ENCODE measurements at regions not wholly inside any gene's neighbourhood (a gene's known extent, or its start where the extent isn't known, plus 50 kb on each side); places are given as distances from the start of the nearest gene placed in this dataset.

- TF ChIP-seq, protein P1, sequence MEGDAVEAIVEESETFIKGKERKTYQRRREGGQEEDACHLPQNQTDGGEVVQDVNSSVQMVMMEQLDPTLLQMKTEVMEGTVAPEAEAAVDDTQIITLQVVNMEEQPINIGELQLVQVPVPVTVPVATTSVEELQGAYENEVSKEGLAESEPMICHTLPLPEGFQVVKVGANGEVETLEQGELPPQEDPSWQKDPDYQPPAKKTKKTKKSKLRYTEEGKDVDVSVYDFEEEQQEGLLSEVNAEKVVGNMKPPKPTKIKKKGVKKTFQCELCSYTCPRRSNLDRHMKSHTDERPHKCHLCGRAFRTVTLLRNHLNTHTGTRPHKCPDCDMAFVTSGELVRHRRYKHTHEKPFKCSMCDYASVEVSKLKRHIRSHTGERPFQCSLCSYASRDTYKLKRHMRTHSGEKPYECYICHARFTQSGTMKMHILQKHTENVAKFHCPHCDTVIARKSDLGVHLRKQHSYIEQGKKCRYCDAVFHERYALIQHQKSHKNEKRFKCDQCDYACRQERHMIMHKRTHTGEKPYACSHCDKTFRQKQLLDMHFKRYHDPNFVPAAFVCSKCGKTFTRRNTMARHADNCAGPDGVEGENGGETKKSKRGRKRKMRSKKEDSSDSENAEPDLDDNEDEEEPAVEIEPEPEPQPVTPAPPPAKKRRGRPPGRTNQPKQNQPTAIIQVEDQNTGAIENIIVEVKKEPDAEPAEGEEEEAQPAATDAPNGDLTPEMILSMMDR (IDR thresholded peaks at IDR 0.05 in 8 of 11, conservative IDR thresholded peaks at IDR 0.05 in 3 of 11), result no peak
- TF ChIP-seq POLR2A (IDR thresholded peaks at IDR 0.05), result no peak
These were observed 185.5 kb downstream of the ZNF330 start for GRCh38 chr4:141406237-141406636.
